Neuronal stem cell (in vitro differentiated cells): ENCODE measurements at regions not wholly inside any gene's neighbourhood (a gene's known extent, or its start where the extent isn't known, plus 50 kb on each side); places are given as distances from the start of the nearest gene placed in this dataset.

Source experiments
- DNase-seq: peaks from one replicate; pipeline ENCODE4 v3.0.0-alpha.2; 2013; ENCODE audit warnings: low spot score
- H2AFZ ChIP-seq: one replicate; pipeline ENCODE4 v1.6.1; 2013; ENCODE audit warnings: mild to moderate bottlenecking, low read length, inconsistent platforms
- H2AK5ac ChIP-seq: 2 replicates; pipeline ENCODE4 v1.6.1; 2013; ENCODE audit warnings: low read depth, mild to moderate bottlenecking, inconsistent platforms, low read length, moderate library complexity, mixed read lengths
- H2BK120ac ChIP-seq: 2 replicates; pipeline ENCODE4 v1.6.1; 2013; ENCODE audit warnings: low read depth, mild to moderate bottlenecking, inconsistent platforms, low read length, moderate library complexity, mixed read lengths
- H2BK12ac ChIP-seq: one replicate; pipeline ENCODE4 v1.6.1; 2013; ENCODE audit warnings: low read length, inconsistent platforms
- H2BK15ac ChIP-seq: 2 replicates; pipeline ENCODE4 v1.6.1; 2013; ENCODE audit warnings: mild to moderate bottlenecking, low read length, inconsistent platforms, mixed read lengths
- H2BK5ac ChIP-seq: one replicate; pipeline ENCODE4 v1.6.1; 2013; ENCODE audit warnings: inconsistent platforms, mild to moderate bottlenecking, low read length, moderate library complexity
- H3K14ac ChIP-seq: one replicate; pipeline ENCODE4 v1.6.1; 2013; ENCODE audit warnings: low read length, inconsistent platforms
- H3K18ac ChIP-seq: 2 replicates; pipeline ENCODE4 v1.6.1; 2013; ENCODE audit warnings: low read length, inconsistent platforms
- H3K23ac ChIP-seq: 2 replicates; pipeline ENCODE4 v1.6.1; 2013; ENCODE audit warnings: low read depth, mild to moderate bottlenecking, mixed read lengths, low read length, inconsistent platforms; ENCODE audit not compliant: poor library complexity
- H3K27ac ChIP-seq: replicated peaks from 3 replicates; pipeline ENCODE4 v1.5.1; 2013; ENCODE audit warnings: low read length, inconsistent platforms
- H3K27me3 ChIP-seq, 3 experiments: 2 replicates each; pipeline ENCODE4 v1.6.1; 2013; ENCODE audit warnings: low read length in 3 of 3, mild to moderate bottlenecking in 2 of 3, inconsistent platforms in 1 of 3, low read depth in 1 of 3, mixed read lengths in 1 of 3, moderate library complexity in 1 of 3; ENCODE audit not compliant: control insufficient read depth in 3 of 3, insufficient read depth in 3 of 3
- H3K36me3 ChIP-seq, 2 donors: replicated peaks in 1 of 2; 2 replicates each; pipeline ENCODE4 v1.6.1; 2013; ENCODE audit warnings: low read length in 2 of 2; ENCODE audit not compliant: control insufficient read depth in 2 of 2, insufficient read depth in 2 of 2
- H3K4ac ChIP-seq: 2 replicates; pipeline ENCODE4 v1.6.1; 2013; ENCODE audit warnings: inconsistent platforms, mild to moderate bottlenecking, low read length, moderate library complexity
- H3K4me1 ChIP-seq, 2 donors: 1 replicate in 1 of 2; 2 replicates in 1 of 2; pipeline ENCODE4 v1.6.1; 2013; ENCODE audit warnings: low read length in 2 of 2, low read depth in 1 of 2; ENCODE audit not compliant: control insufficient read depth in 2 of 2, insufficient read depth in 1 of 2
- H3K4me2 ChIP-seq: one replicate; pipeline ENCODE4 v1.6.1; 2013; ENCODE audit warnings: mild to moderate bottlenecking, low read length, inconsistent platforms; ENCODE audit not compliant: insufficient read depth, poor library complexity, severe bottlenecking
- H3K4me3 ChIP-seq, 2 donors: 2 replicates each; pipeline ENCODE4 v1.5.1; 2013; ENCODE audit warnings: low read length in 2 of 2, mild to moderate bottlenecking in 2 of 2, inconsistent platforms in 1 of 2, moderate library complexity in 1 of 2
- H3K79me1 ChIP-seq: one replicate; pipeline ENCODE4 v1.6.1; 2013; ENCODE audit warnings: low read depth, mild to moderate bottlenecking, inconsistent platforms, low read length, moderate library complexity
- H3K9ac ChIP-seq: one replicate; pipeline ENCODE4 v1.6.1; 2013; ENCODE audit warnings: mild to moderate bottlenecking, low read depth, low read length, inconsistent platforms; ENCODE audit not compliant: poor library complexity
- H3K9me3 ChIP-seq, 2 donors: replicated peaks in 1 of 2; 2 replicates each; pipeline versions ENCODE3 to v1.6.1; 2013; ENCODE audit warnings: low read length in 2 of 2, mild to moderate bottlenecking in 2 of 2, inconsistent platforms in 1 of 2, low read depth in 1 of 2, mixed read lengths in 1 of 2, moderate library complexity in 1 of 2; ENCODE audit not compliant: control insufficient read depth in 2 of 2, insufficient read depth in 1 of 2
- H4K8ac ChIP-seq: one replicate; pipeline ENCODE4 v1.6.1; 2013; ENCODE audit warnings: low read depth, mild to moderate bottlenecking, inconsistent platforms, low read length, moderate library complexity
- H4K91ac ChIP-seq: one replicate; pipeline ENCODE4 v1.6.1; 2013; ENCODE audit warnings: low read length, low read depth, mild to moderate bottlenecking, inconsistent platforms; ENCODE audit not compliant: poor library complexity
- WGBS, 2 donors: extraction: QIAGEN DNeasy Blood & Tissue Kit; methylation state at CpG; one replicate each; pipeline ENCODE4 v1.1.7; 2013; ENCODE audit warnings: missing lambda C conversion rate in 2 of 2, mixed read lengths in 1 of 2; ENCODE audit not compliant: insufficient read length in 2 of 2, insufficient replicate concordance in 1 of 2; ENCODE audit errors: extremely low coverage in 2 of 2; 5-methylcytosine and 5-hydroxymethylcytosine counted together

DNA sequence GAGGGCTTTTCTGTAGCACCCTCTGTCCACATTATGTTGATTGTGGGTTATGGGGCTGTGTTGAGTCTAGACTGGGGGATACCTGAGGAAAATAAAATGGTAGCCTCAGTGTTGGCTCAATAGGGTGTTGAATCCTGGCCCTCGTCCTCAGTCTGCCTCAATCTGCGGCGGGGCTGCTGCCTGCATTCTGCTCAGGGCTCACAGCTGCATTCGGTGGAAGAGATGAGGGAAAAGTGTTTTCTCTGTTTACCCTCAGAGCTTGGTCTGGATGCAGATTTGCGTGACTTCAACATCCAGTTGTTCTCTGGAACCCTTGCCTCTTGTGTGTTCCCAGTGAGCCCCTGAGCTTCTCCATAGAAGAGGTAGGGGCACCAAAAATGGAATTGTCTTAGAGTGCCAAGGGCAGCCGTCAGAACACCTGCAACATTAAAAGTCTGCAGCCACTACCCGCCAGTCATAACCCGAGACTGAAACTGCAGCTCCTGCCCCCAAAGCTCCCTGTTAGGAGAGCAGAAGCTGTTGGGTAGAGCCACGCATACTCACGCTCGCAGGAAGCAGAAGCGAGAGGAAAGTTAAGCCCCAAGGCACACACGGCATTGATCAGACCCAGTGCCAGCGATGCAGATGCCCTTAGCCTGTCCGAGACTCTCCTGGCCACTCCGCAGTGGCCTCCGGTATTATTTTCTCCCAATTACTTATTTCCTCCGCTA, 215.3 kb upstream of the C1orf174 start:
- peaks cover 0 to 8% of the 10 kb centered on the region in 2 donors for H3K4me1 ChIP-seq
- no peak overlapping the region for H2AFZ ChIP-seq
- H3K4me2 ChIP-seq, result no peak overlapping the region
- H2BK12ac ChIP-seq, result no peak overlapping the region
- no CpG with 5 or more reads among the region's 18 CpGs for WGBS, 2 donors
- no peak for DNase-seq
- no peaks in the 10 kb centered on the region for H3K79me1 ChIP-seq
- peak overlapping the region; percentile 20 for H2AK5ac ChIP-seq
- no peak overlapping the region for H3K4ac ChIP-seq
- no peak overlapping the region for H3K27ac ChIP-seq
- H4K91ac ChIP-seq, result no peak overlapping the region
- peak overlapping the region; percentile 88 for H4K8ac ChIP-seq
- no peak overlapping the region for H3K14ac ChIP-seq
- H3K9ac ChIP-seq, result no peak overlapping the region
- no peak overlapping the region for H2BK5ac ChIP-seq
- H3K27me3 ChIP-seq, result peaks cover 0 to 5% (median 0%) of the 10 kb centered on the region in 3 experiments
- H3K36me3 ChIP-seq, result no peaks in the 10 kb centered on the region
- no peak overlapping the region for H3K4me3 ChIP-seq
- peaks cover 0 to 4% of the 10 kb centered on the region in 2 donors for H3K9me3 ChIP-seq
- H2BK15ac ChIP-seq, result no peak overlapping the region
- no peak overlapping the region for H3K18ac ChIP-seq
- no peak overlapping the region for H3K23ac ChIP-seq
- no peak overlapping the region for H2BK120ac ChIP-seq

DNA sequence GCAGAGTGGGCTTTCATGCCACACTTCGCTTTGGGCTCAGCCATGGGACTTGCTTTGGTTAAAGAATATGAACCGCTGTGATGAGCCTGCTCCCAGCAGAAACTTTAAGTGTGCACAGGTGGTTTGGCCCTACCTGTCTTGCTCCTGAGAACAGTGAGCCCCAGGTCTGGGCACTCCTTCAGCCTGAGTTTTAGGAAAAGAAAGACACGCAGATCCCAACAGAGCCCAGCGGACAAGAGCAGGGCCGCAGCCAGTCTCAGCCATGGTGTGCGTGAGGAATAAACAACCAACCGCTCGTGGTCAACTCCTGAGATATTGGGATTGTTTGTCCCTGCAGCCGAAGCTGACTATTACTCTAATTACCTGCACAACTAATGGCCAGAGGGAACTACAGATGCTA, 217.1 kb upstream of the C1orf174 start:
- Histone ChIP-seq H2BK5ac (no peak overlapping the region), H4K8ac (no peak overlapping the region), H3K27ac (no peak overlapping the region), H3K9ac (no peak overlapping the region), H3K36me3 (no peaks in the 10 kb centered on the region), H2AK5ac (no peak overlapping the region), H3K4ac (no peak overlapping the region), H2AFZ (no peak overlapping the region), H3K18ac (no peak overlapping the region), H2BK12ac (no peak overlapping the region), H3K14ac (no peak overlapping the region), H3K79me1 (no peaks in the 10 kb centered on the region), H3K27me3 (peaks cover 0 to 5% (median 0%) of the 10 kb centered on the region in 3 experiments), H3K9me3 (peaks cover 0 to 4% of the 10 kb centered on the region in 2 donors), H3K4me2 (no peak overlapping the region), H2BK120ac (no peak overlapping the region), H3K23ac (no peak overlapping the region), H2BK15ac (no peak overlapping the region), H4K91ac (no peak overlapping the region), H3K4me3 (no peak overlapping the region), H3K4me1 (peaks cover 0 to 8% of the 10 kb centered on the region in 2 donors)
- no CpG with 5 or more reads among the region's 9 CpGs for WGBS, 2 donors
- no peak for DNase-seq

DNA sequence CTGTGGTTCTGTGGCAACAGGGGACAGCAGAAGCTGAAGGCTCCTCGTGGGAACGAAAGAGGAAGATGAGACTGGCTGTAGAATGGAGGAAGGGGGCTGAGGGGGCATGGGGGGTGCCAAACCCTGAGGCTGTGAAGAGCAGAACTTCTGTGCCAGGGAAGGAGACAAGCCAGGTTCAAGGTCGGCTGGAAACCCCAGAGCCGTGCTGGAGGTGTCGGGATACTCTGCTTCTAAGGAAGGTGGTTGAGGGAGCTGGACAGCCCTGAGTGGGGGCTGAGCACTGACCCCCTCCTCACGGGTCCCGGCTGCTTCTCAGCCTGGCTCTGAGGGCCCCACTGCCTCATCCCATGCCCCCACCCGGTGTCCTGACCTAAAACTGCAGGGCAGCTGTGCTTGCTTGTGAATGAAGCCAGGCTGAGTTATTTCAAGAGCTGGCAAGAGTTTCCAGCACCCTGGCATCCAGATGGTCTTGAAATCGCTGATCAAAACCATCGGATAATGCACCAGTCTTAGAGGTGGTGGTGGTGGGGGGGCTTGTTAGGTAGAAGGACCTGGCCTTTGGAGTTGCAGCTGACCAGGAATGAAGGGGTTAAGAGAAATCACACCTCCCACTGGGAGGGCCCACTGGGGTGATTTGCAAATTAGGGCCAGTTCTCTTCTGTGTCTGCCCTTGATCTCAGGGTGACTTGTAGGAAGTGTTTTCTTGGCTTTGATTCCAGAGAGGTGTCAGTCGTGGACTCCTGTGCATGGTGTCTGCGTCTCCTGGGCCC, 218.9 kb upstream of the C1orf174 start:
- Histone ChIP-seq H3K18ac (no peak overlapping the region), H3K36me3 (no peaks in the 10 kb centered on the region), H4K8ac (no peak overlapping the region), H2BK120ac (no peak overlapping the region), H3K9me3 (no peaks in the 10 kb centered on the region), H3K27me3 (peaks cover 0 to 5% (median 0%) of the 10 kb centered on the region in 3 experiments), H3K14ac (no peak overlapping the region), H3K4me2 (no peak overlapping the region), H3K23ac (no peak overlapping the region), H2AFZ (no peak overlapping the region), H3K4me1 (peaks cover 0 to 8% of the 10 kb centered on the region in 2 donors), H3K79me1 (no peaks in the 10 kb centered on the region), H3K4me3 (no peak overlapping the region), H2AK5ac (peak overlapping the region; percentile 4), H2BK15ac (no peak overlapping the region), H3K9ac (no peak overlapping the region), H3K27ac (no peak overlapping the region), H2BK12ac (no peak overlapping the region), H3K4ac (no peak overlapping the region), H4K91ac (no peak overlapping the region), H2BK5ac (no peak overlapping the region)
- no peak for DNase-seq
- WGBS, 2 donors, result no CpG with 5 or more reads among the region's 12 CpGs

DNA sequence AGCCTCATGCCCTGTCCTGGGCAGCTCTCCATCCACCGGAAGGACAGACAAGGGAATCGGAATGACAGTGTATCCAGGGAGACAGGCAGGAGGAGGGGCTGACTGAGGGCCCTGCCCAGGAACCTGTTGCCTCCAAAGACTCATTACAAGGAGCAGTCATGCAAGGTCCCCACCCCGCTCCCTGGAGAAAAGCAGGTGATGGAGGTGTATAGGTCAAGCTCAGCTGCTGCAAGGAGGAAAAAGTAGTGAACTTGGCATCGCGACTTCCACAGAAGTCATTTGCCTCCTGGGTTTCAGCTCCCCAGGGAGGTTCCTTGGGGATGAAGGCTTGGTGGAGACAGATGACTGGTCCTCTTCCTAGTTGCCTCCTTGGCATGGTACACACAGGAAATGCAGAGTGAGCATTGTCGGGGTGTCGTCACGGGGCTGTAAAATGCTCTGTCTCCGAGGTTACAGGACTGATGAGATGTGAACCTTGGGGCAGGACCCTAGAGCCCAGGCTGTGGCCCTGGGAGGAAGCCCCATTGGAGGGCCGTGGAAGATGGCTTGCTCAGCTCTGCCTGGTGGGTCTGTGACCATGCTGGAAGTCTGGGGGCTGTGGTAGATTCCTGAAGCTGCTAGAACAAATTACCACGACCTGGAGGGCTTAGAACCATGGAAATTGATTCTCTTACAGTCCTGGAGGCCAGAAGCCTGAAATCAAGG, 219.6 kb upstream of the C1orf174 start:
- no peak for DNase-seq
- no CpG with 5 or more reads among the region's 11 CpGs for WGBS, 2 donors

More for the DNA sequence above, 219.6 kb upstream of the C1orf174 start:
- no peak overlapping the region for H3K14ac ChIP-seq
- H3K36me3 ChIP-seq, result no peaks in the 10 kb centered on the region
- peak overlapping the region; percentile 25 for H3K18ac ChIP-seq
- H3K79me1 ChIP-seq, result no peaks in the 10 kb centered on the region
- H3K27ac ChIP-seq, result no peak overlapping the region
- no peaks in the 10 kb centered on the region for H3K9me3 ChIP-seq
- H4K8ac ChIP-seq, result no peak overlapping the region
- H3K4me1 ChIP-seq, result peaks cover 0 to 8% of the 10 kb centered on the region in 2 donors
- no peak overlapping the region for H2BK15ac ChIP-seq
- H2BK120ac ChIP-seq, result no peak overlapping the region
- no peak overlapping the region for H3K4ac ChIP-seq
- H2AK5ac ChIP-seq, result peak overlapping the region; percentile 4
- no peak overlapping the region for H3K9ac ChIP-seq
- H2BK5ac ChIP-seq, result no peak overlapping the region
- H4K91ac ChIP-seq, result no peak overlapping the region
- H3K23ac ChIP-seq, result no peak overlapping the region
- no peak overlapping the region for H3K4me3 ChIP-seq
- peaks cover 0 to 5% (median 0%) of the 10 kb centered on the region in 3 experiments for H3K27me3 ChIP-seq
- H2BK12ac ChIP-seq, result no peak overlapping the region
- no peak overlapping the region for H2AFZ ChIP-seq
- H3K4me2 ChIP-seq, result no peak overlapping the region
